Stimulated activated CD8-positive, alpha-beta memory T cell treated with anti-CD3 and anti-CD28 coated beads, Interleukin-7, amount 100 ng/mL, for 24 hours (primary cell): ENCODE measurements at regions not wholly inside any gene's neighbourhood (a gene's known extent, or its start where the extent isn't known, plus 50 kb on each side); places are given as distances from the start of the nearest gene placed in this dataset.
"Not testable (repeated sequence)": the region's sequence is repeated elsewhere in the genome, so short reads cannot be mapped to it uniquely, and the experiment has no call there.

Experiments
- DNase-seq: peaks from one replicate; pipeline ENCODE4 v3.0.0-alpha.2; 2020; ENCODE audit warnings: low read depth

DNA sequence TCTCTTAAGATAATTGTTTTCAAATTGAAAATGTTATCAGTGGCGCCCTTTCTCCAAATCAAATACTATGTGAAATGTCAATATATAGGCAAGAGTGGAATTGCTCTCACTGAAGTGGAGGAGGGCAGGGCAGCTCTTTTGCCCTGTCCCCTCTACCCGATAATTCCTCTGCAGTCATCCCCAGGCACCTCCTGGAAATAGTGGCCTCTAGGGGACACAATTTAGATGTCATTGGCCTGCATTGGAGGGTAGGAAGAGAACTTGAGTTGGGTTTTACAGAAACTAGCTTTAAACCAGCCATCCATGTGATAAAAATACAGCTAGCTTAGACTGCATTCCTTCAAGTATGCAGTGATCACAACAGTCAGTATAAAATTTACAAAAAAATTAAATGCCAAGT lies 288.9 kb downstream of the EDEM1 start:
- DNase-seq = no peak

- no peak for DNase-seq
These were observed 291.8 kb downstream of the EDEM1 start for GRCh38 chr3:5479229-5479799.

DNA sequence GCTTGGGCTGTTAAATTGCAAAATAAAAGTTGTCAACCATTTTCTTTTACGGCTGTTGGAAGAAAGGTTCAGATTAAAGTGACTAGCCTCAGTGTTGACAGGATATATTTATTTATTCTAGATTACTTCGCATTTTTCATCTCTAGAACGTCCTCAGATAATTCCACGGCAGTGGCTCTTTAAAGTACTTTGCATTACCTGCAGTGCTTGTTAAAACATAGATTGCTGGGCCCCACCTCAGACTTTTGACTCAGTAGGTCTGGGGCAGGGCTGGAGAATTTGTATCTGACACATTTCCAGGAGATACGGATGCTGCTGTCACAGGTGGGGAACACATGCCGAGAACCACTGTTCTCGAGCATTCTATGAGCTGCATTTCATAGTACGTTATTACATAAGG lies 292.7 kb downstream of the EDEM1 start:
- DNase-seq = no peak

- DNase-seq = no peak
These were observed 297.9 kb downstream of the EDEM1 start for GRCh38 chr3:5485427-5485826.

DNA sequence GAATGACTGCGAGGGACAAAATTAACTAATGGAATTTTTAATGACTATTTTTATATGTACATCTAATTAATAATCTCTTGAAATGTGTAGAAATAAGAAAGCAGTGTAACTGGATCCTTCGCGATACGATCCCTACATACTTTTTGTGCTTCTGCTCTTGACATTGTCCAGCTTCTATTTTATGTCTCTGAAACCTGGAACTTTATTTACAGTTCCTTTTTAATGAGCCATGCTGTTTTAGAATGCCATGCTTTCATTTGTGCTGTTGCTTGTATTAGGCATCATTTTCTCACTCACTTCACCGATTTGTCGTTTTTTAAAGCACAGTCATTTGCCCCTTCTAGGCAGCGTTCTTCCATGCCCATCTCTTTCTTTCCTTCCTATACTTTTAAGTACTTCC lies 301.3 kb downstream of the EDEM1 start:
- no peak for DNase-seq

GRCh38 chr3:5489536-5489935 lies 302.0 kb downstream of the EDEM1 start:
- DNase-seq = no peak

- no peak for DNase-seq
These were observed 307.5 kb downstream of the EDEM1 start for GRCh38 chr3:5494905-5495519.

- DNase-seq = no peak
These were observed 310.0 kb downstream of the EDEM1 start for GRCh38 chr3:5497497-5497896.

- no peak for DNase-seq
These were observed 311.5 kb downstream of the EDEM1 start for GRCh38 chr3:5498981-5499380.

DNA sequence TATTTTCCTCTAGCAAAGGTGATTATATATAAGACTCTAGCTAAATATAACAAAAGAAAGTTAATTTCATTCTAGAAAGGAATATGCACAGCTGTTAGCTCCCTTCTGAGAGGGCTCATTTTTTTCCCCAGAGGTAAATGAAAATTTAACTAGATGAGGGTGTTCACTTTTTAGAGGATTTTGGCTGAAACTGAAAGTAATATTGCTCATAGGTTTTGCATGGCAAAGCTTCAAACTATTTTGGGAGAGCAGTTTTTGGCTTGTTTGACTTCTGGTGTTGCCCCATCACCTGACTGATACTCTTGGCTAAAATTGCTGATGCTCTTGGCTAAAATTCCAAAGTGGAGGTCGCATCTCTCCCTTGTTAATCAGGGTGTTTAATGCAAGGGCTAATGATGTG lies 311.9 kb downstream of the EDEM1 start:
- no peak for DNase-seq

- no peak for DNase-seq
These were observed 315.6 kb downstream of the EDEM1 start for GRCh38 chr3:5503136-5503535.

DNA sequence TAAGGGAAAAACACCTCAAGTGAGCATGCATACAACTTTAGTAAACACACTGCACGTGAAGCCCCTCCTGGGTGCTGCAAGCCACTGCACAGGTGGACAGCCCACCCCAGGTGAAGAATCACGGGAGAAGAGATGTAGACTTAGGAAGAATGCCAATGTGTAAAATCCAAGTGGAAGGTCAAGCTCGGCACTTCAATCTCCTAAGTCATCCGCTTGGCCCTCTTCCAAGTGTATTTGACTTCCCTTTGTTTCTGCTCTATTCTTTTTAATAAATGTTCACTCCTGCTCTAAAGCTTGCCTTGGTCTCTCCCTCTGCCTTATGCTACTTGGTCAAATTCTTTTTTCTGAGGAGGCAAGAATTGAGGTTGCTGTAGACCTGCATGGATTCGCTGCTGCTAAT lies 316.6 kb downstream of the EDEM1 start:
- DNase-seq = no peak

GRCh38 chr3:5505163-5505562 lies 317.7 kb downstream of the EDEM1 start:
- no peak for DNase-seq

- no peak for DNase-seq
These were observed 318.5 kb downstream of the EDEM1 start for GRCh38 chr3:5505997-5506396.

DNA sequence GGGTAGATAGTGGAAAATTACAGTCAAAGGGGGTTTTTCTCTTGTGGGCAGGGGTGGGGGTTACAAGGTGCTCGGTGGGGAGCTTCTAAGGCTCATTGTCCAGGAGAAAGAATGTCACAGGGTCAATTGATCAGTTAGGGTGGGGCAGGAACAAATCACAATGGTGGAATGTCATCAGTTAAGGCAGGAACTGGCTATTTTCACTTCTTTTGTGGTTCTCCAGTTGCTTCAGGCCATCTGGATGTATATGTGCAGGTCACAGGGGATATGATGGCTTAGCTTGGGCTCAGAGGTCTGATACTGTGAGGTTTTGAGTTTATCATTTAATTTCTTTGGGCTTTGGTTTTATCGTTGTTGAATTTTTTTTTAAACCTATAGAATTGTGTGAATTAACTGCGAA lies 321.4 kb downstream of the EDEM1 start:
- DNase-seq = not testable (repeated sequence)

DNA sequence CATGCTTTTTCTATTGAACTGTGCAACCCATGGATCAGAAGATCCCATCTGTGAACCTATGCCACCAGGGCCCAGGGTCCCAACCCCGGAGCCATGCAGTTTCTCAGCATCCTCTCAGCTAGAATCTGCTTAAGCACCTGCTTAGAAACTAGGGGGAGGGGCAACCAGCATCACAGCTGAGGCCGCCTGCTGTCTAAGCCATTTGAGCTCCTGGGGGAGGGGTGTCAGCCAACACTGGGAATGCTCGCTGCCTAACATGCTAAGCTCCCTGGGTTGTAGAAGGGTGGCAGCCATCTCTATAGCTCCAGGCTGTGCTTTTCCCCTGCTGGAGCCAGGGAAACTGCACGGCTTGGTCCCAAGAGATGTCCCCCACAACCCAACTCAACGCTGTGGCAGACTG lies 322.8 kb downstream of the EDEM1 start:
- DNase-seq = no peak

DNA sequence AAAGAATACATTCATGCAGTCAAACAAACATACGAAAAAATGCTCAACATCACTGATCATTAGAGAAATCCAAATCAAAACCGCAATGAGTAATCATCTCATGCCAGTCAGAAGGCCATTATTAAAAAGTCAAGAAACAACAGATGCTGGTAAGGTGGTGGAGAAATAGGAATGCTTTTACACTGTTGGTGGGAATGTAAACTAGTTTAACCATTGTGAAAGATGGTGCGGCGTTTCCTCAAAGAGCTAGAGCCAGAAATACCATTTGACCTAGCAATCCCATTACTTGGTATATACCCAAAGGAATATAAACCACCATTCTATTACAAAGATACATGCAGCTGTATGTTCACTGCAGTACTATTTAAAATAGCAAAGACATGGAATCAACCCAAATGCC lies 330.4 kb downstream of the EDEM1 start:
- no peak for DNase-seq

DNA sequence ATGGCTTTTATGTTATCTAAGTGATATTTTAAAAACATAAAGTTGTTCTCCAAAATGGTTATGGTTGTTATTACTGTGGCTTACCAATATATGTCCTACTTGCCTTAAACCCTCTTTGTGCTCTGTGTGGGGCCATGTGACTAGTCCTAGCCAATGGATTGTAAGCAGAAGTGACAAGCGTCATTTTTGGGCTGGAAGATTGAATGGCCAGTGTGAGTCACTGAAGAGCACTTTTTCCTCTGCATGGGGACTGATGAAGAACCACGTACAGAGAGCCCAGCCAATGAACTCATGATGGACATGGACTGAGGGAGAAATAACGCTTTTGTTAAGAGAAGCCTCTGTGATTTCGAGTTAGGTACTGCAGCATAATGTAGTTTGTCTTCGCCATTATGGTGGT lies 332.7 kb downstream of the EDEM1 start:
- no peak for DNase-seq

GRCh38 chr3:5523125-5523524 lies 335.6 kb downstream of the EDEM1 start:
- DNase-seq = no peak

- DNase-seq = no peak
These were observed 343.5 kb downstream of the EDEM1 start for GRCh38 chr3:5531039-5531438.

GRCh38 chr3:5531741-5532290 lies 344.3 kb downstream of the EDEM1 start:
- no peak for DNase-seq

- no peak for DNase-seq
These were observed 353.0 kb downstream of the EDEM1 start for GRCh38 chr3:5540532-5540931.

- DNase-seq = no peak
These were observed 355.0 kb downstream of the EDEM1 start for GRCh38 chr3:5542472-5542871.

GRCh38 chr3:5543047-5543446 lies 355.5 kb downstream of the EDEM1 start:
- DNase-seq = no peak
